SK-N-SH (cell line): ENCODE measurements at regions not wholly inside any gene's neighbourhood (a gene's known extent, or its start where the extent isn't known, plus 50 kb on each side); places are given as distances from the start of the nearest gene placed in this dataset.
"Not testable (repeated sequence)": the region's sequence is repeated elsewhere in the genome, so short reads cannot be mapped to it uniquely, and the experiment has no call there.

Source experiments
- CTCF ChIA-PET: fragments of 300-600, 350-600 bp; formaldehyde crosslinking; extraction: SDS; loops from one replicate; lab custom pipeline; 2021; lab: Yijun Ruan, JAX
- POLR2A ChIA-PET: fragments of 350-600 bp; sonication (Branson Sonifier 250); formaldehyde crosslinking; extraction: SDS; loops from one replicate; lab custom pipeline; 2020; ENCODE audit warnings: antibody characterized with exemption, inconsistent platforms; lab: Yijun Ruan, JAX
- DNase-seq: peaks from one replicate; pipeline ENCODE4 v3.0.0; 2012
- H2AFZ ChIP-seq: fragments of 200-600 bp; sonication (generic); 2 replicates; pipeline ENCODE4 v1.8.1; 2016; ENCODE audit warnings: antibody characterized with exemption, mild to moderate bottlenecking, low read depth
- H3F3A ChIP-seq: fragments of 200-600 bp; sonication (generic); replicated peaks from 2 replicates; pipeline ENCODE3; 2016; ENCODE audit warnings: antibody characterized with exemption, mild to moderate bottlenecking; ENCODE audit not compliant: insufficient read depth
- H3K27ac ChIP-seq, 2 experiments: fragments of 200-500 bp in 1 of 2; fragments of 200-600 bp in 1 of 2; sonication (Bioruptor generic) in 1 of 2; sonication (generic), shearing (Covaris generic) in 1 of 2; 2 replicates each; pipeline versions ENCODE4 v1.5.1 to v1.6.1; 2014 to 2016; ENCODE audit warnings: low read depth in 2 of 2, inconsistent platforms in 1 of 2, low read length in 1 of 2, mild to moderate bottlenecking in 1 of 2, mixed read lengths in 1 of 2
- H3K27me3 ChIP-seq: fragments of 200-600 bp; sonication (generic), shearing (Covaris generic); 2 replicates; pipeline ENCODE4 v1.6.1; 2016; ENCODE audit warnings: mixed run types; ENCODE audit not compliant: insufficient read depth
- H3K36me3 ChIP-seq, 2 experiments: fragments of 200-500 bp in 1 of 2; fragments of 200-600 bp in 1 of 2; sonication (Bioruptor generic) in 1 of 2; sonication (generic) in 1 of 2; replicated peaks in 1 of 2; 2 replicates each; pipeline versions ENCODE3 to v1.5.1; 2014 to 2016; ENCODE audit warnings: low read length in 1 of 2, mild to moderate bottlenecking in 1 of 2; ENCODE audit not compliant: insufficient read depth in 2 of 2, control insufficient read depth in 1 of 2
- H3K4me1 ChIP-seq, 2 experiments: fragments of 200-500 bp in 1 of 2; fragments of 200-600 bp in 1 of 2; sonication (Bioruptor generic) in 1 of 2; sonication (generic), shearing (Covaris generic) in 1 of 2; 2 replicates each; pipeline versions ENCODE4 v1.5.1 to v1.6.1; 2014 to 2016; ENCODE audit warnings: low read depth in 1 of 2, low read length in 1 of 2, mixed run types in 1 of 2; ENCODE audit not compliant: insufficient read depth in 2 of 2, control insufficient read depth in 1 of 2
- H3K4me2 ChIP-seq: fragments of 200-600 bp; sonication (generic), shearing (Covaris generic); 2 replicates; pipeline ENCODE4 v1.6.1; 2017; ENCODE audit warnings: mixed run types
- H3K4me3 ChIP-seq, 2 experiments: fragments of 200-500 bp in 1 of 2; fragments of 200-600 bp in 1 of 2; sonication (Bioruptor generic) in 1 of 2; sonication (generic), shearing (Covaris generic) in 1 of 2; 2 replicates each; pipeline versions ENCODE4 v1.5.1 to v1.8.1; 2014 to 2016; ENCODE audit warnings: low read depth in 2 of 2, inconsistent platforms in 1 of 2, low read length in 1 of 2, mild to moderate bottlenecking in 1 of 2, mixed read lengths in 1 of 2, moderate library complexity in 1 of 2
- H3K79me2 ChIP-seq: fragments of 200-600 bp; sonication (generic); 2 replicates; pipeline ENCODE4 v1.8.1; 2017; ENCODE audit warnings: mild to moderate bottlenecking; ENCODE audit not compliant: insufficient read depth
- H3K9ac ChIP-seq: fragments of 200-600 bp; sonication (generic); 2 replicates; pipeline ENCODE4 v1.6.1; 2017; ENCODE audit warnings: mixed run types
- H3K9me2 ChIP-seq: fragments of 200-600 bp; sonication (generic); 2 replicates; pipeline ENCODE4 v1.6.1; 2017; ENCODE audit warnings: mixed run types
- H3K9me3 ChIP-seq: fragments of 200-600 bp; sonication (generic); 2 replicates; pipeline ENCODE4 v1.6.1; 2017; ENCODE audit warnings: mixed run types, mild to moderate bottlenecking, moderate library complexity
- H4K20me1 ChIP-seq: fragments of 200-600 bp; sonication (generic); 2 replicates; pipeline ENCODE4 v1.6.1; 2017; ENCODE audit warnings: mild to moderate bottlenecking, mixed run types; ENCODE audit not compliant: insufficient read depth
- EP300 ChIP-seq, 2 experiments: IDR thresholded peaks; 2 replicates each; pipeline versions ENCODE4 v1.4.0 to v1.6.1; 2012; ENCODE audit warnings: borderline replicate concordance in 1 of 2, low read depth in 1 of 2, low read length in 1 of 2
- EZH2phosphoT487 ChIP-seq: fragments of 200-600 bp; sonication (generic); IDR thresholded peaks from 2 replicates; pipeline ENCODE4 v1.6.1; 2017; ENCODE audit warnings: low read depth, mixed run types, mild to moderate bottlenecking, antibody characterized with exemption, moderate library complexity, borderline replicate concordance
- GABPA ChIP-seq: IDR thresholded peaks from 2 replicates; pipeline ENCODE4 v1.4.0; 2012; ENCODE audit warnings: low read depth, mild to moderate bottlenecking
- JUND ChIP-seq: IDR thresholded peaks from 2 replicates; pipeline ENCODE4 v1.4.0; 2012
- NFIC ChIP-seq: IDR thresholded peaks from 2 replicates; pipeline ENCODE4 v1.4.0; 2012; ENCODE audit warnings: borderline replicate concordance
- NRF1 ChIP-seq: IDR thresholded peaks from 2 replicates; pipeline ENCODE4 v1.6.1; 2012; ENCODE audit warnings: low read depth, mild to moderate bottlenecking, low read length
- POLR2AphosphoS5 ChIP-seq: IDR thresholded peaks from 2 replicates; pipeline ENCODE4 v1.6.1; 2012; ENCODE audit warnings: low read depth, low read length
- SIN3A ChIP-seq: IDR thresholded peaks from 2 replicates; pipeline ENCODE4 v1.6.1; 2012; ENCODE audit warnings: low read depth, mild to moderate bottlenecking, low read length, moderate library complexity, borderline replicate concordance
- USF2 ChIP-seq: fragments of 150-350 bp; IDR thresholded peaks from 2 replicates; pipeline ENCODE4 v1.6.1; 2017; ENCODE audit warnings: antibody characterized with exemption, low read length, low read depth, borderline replicate concordance
- ZBTB33 ChIP-seq: IDR thresholded peaks from 2 replicates; pipeline ENCODE4 v1.4.0; 2012; ENCODE audit warnings: low read depth, borderline replicate concordance
- WGBS: methylation state at CpG from one replicate; pipeline ENCODE4 v1.1.6; 2017; ENCODE audit warnings: low lambda C conversion rate; 5-methylcytosine and 5-hydroxymethylcytosine counted together
- TF ChIP-seq, protein P1 (sequence below): IDR thresholded peaks from 2 replicates; pipeline ENCODE4; 2012

- Histone ChIP-seq H3K9me3 (no peaks in the 10 kb centered on the region), H3K4me3 (no peak overlapping the region), H3K36me3 (no peaks in the 10 kb centered on the region), H3K27me3 (no peaks in the 10 kb centered on the region; the same call in 1 of the 2 replicates), H3K4me2 (no peak overlapping the region), H4K20me1 (no peaks in the 10 kb centered on the region), H3F3A (no peaks in the 10 kb centered on the region), H3K79me2 (no peaks in the 10 kb centered on the region), H2AFZ (no peak overlapping the region), H3K9ac (no peak overlapping the region), H3K27ac (no peak overlapping the region), H3K4me1 (no peaks in the 10 kb centered on the region), H3K9me2 (no peaks in the 10 kb centered on the region)
- TF ChIP-seq USF2: no peak
- TF ChIP-seq SIN3A: no peak
- no peak for TF ChIP-seq EZH2phosphoT487
- TF ChIP-seq EP300 (IDR thresholded peaks at IDR 0.05; ENCODE audit: borderline replicate concordance in 1 of 2, low read depth in 1 of 2, low read length in 1 of 2): no peak
- TF ChIP-seq NRF1: no peak
- TF ChIP-seq, protein P1, sequence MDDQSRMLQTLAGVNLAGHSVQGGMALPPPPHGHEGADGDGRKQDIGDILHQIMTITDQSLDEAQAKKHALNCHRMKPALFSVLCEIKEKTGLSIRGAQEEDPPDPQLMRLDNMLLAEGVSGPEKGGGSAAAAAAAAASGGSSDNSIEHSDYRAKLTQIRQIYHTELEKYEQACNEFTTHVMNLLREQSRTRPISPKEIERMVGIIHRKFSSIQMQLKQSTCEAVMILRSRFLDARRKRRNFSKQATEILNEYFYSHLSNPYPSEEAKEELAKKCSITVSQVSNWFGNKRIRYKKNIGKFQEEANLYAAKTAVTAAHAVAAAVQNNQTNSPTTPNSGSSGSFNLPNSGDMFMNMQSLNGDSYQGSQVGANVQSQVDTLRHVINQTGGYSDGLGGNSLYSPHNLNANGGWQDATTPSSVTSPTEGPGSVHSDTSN: no peak
- TF ChIP-seq JUND: no peak
- TF ChIP-seq NFIC: no peak
- TF ChIP-seq ZBTB33: no peak
- TF ChIP-seq GABPA: no peak
- no peak for TF ChIP-seq POLR2AphosphoS5
- ChIA-PET POLR2A (no interaction called here), CTCF (no interaction called here)
- WGBS: 78% methylated on average over 6 of the region's 6 CpGs
- no peak for DNase-seq
Measured at GRCh38 chr20:41686961-41687360, 68.8 kb upstream of the CHD6 start.

- H3K79me2 ChIP-seq, H3K4me2 ChIP-seq, H3K4me1 ChIP-seq, H3K9me2 ChIP-seq, H4K20me1 ChIP-seq, H3K27me3 ChIP-seq, H3K36me3 ChIP-seq, POLR2A ChIA-PET, H2AFZ ChIP-seq, H3K27ac ChIP-seq, H3K4me3 ChIP-seq, H3F3A ChIP-seq, H3K9me3 ChIP-seq, DNase-seq, H3K9ac ChIP-seq: not testable (repeated sequence)
- 38% methylated on average over 4 of the region's 4 CpGs for WGBS
- CTCF ChIA-PET: interaction anchor here (0.6 kb wide), 1 partner anchor 13 kb away, joined by 3 read pairs; no protein-coding TSS in a partner anchor
Measured at GRCh38 chr20:41685145-41685544, 67.0 kb upstream of the CHD6 start.
